HEK293T (cell line): ENCODE measurements at regions not wholly inside any gene's neighbourhood (a gene's known extent, or its start where the extent isn't known, plus 50 kb on each side); places are given as distances from the start of the nearest gene placed in this dataset.

Experiments
- BHLHE40 ChIP-seq: fragments of 450-650 bp; IDR thresholded peaks from 2 replicates; pipeline ENCODE4 v1.6.1; 2016; ENCODE audit warnings: mild to moderate bottlenecking, moderate library complexity, borderline replicate concordance
- CTBP1 ChIP-seq: fragments of 450-650 bp; IDR thresholded peaks from 2 replicates; pipeline ENCODE4 v1.6.1; 2016; ENCODE audit warnings: borderline replicate concordance
- ELF4 ChIP-seq: fragments of 450-650 bp; IDR thresholded peaks from 2 replicates; pipeline ENCODE4 v1.6.1; 2017; ENCODE audit warnings: antibody characterized with exemption
- FOXA1 ChIP-seq: fragments of 450-650 bp; IDR thresholded peaks from 2 replicates; pipeline ENCODE4 v1.6.1; 2016; ENCODE audit warnings: mild to moderate bottlenecking
- FOXK2 ChIP-seq: fragments of 450-650 bp; IDR thresholded peaks from 2 replicates; pipeline ENCODE4 v1.6.1; 2016; ENCODE audit warnings: mild to moderate bottlenecking
- FOXM1 ChIP-seq: fragments of 450-650 bp; IDR thresholded peaks from 2 replicates; pipeline ENCODE4 v1.6.1; 2017; ENCODE audit warnings: mild to moderate bottlenecking, borderline replicate concordance
- L3MBTL2 ChIP-seq: fragments of 450-650 bp; conservative IDR thresholded peaks from 2 replicates; pipeline ENCODE4 v1.6.1; 2016; ENCODE audit warnings: mild to moderate bottlenecking
- LEF1 ChIP-seq: fragments of 450-650 bp; IDR thresholded peaks from 2 replicates; pipeline ENCODE4 v1.6.1; 2017; ENCODE audit warnings: mild to moderate bottlenecking, borderline replicate concordance
- NFRKB ChIP-seq: fragments of 450-650 bp; IDR thresholded peaks from 2 replicates; pipeline ENCODE4 v1.6.1; 2016; ENCODE audit warnings: mild to moderate bottlenecking, moderate library complexity
- PKNOX1 ChIP-seq: fragments of 450-650 bp; IDR thresholded peaks from 2 replicates; pipeline ENCODE4 v1.6.1; 2016
- SP1 ChIP-seq: fragments of 450-650 bp; IDR thresholded peaks from 2 replicates; pipeline ENCODE4 v1.6.1; 2017
- ZNF384 ChIP-seq: fragments of 450-650 bp; IDR thresholded peaks from 2 replicates; pipeline ENCODE4 v1.6.1; 2016

- TF ChIP-seq SP1: no peak
- TF ChIP-seq PKNOX1: no peak
- TF ChIP-seq CTBP1: no peak
- no peak for TF ChIP-seq FOXA1
- TF ChIP-seq L3MBTL2: no peak
- no peak for TF ChIP-seq ELF4
- no peak for TF ChIP-seq FOXM1
- TF ChIP-seq FOXK2: no peak
- no peak for TF ChIP-seq BHLHE40
- TF ChIP-seq ZNF384: no peak
- no peak for TF ChIP-seq LEF1
- TF ChIP-seq NFRKB: no peak
Measured at GRCh38 chr20:60884277-60884676, 367.8 kb upstream of the CDH4 start.
